SKM-1 treated with dmso at 0.1 percent for 144 hours (cell line): ENCODE measurements at regions not wholly inside any gene's neighbourhood (a gene's known extent, or its start where the extent isn't known, plus 50 kb on each side); places are given as distances from the start of the nearest gene placed in this dataset.
"Not testable (repeated sequence)": the region's sequence is repeated elsewhere in the genome, so short reads cannot be mapped to it uniquely, and the experiment has no call there.

Experiments
- DNase-seq: peaks from one replicate; lab custom pipeline; 2025; ENCODE audit not compliant: unreplicated experiment; lab: John Stamatoyannopoulos, UW

- DNase-seq: no peak
These were observed 187.8 kb downstream of the SHQ1 start for GRCh38 chr3:72660270-72661114.

GRCh38 chr3:72659596-72659995, 188.6 kb downstream of the SHQ1 start:
- DNase-seq: no peak

GRCh38 chr3:72659188-72659587, 189.1 kb downstream of the SHQ1 start:
- no peak for DNase-seq

- DNase-seq: no peak
These were observed 189.7 kb downstream of the SHQ1 start for GRCh38 chr3:72658466-72659100.

GRCh38 chr3:72657666-72658065, 190.6 kb downstream of the SHQ1 start:
- no peak for DNase-seq

GRCh38 chr3:72655723-72656122, 192.5 kb downstream of the SHQ1 start:
- no peak for DNase-seq

- DNase-seq: no peak
These were observed 193.1 kb downstream of the SHQ1 start for GRCh38 chr3:72655131-72655551.

- no peak for DNase-seq
These were observed 195.8 kb downstream of the SHQ1 start for GRCh38 chr3:72652395-72652794.

- no peak for DNase-seq
These were observed 196.7 kb downstream of the SHQ1 start for GRCh38 chr3:72651498-72651897.

GRCh38 chr3:72646263-72646662, 202.0 kb downstream of the SHQ1 start:
- no peak for DNase-seq

GRCh38 chr3:72643635-72644034, 204.6 kb downstream of the SHQ1 start:
- not testable (repeated sequence) for DNase-seq

- no peak for DNase-seq
These were observed 206.6 kb downstream of the SHQ1 start for GRCh38 chr3:72641684-72642083.

- DNase-seq: no peak
These were observed 207.2 kb downstream of the SHQ1 start for GRCh38 chr3:72641072-72641471.

- no peak for DNase-seq
These were observed 211.2 kb downstream of the SHQ1 start for GRCh38 chr3:72636969-72637597.

GRCh38 chr3:72635551-72635950, 212.7 kb downstream of the SHQ1 start:
- no peak for DNase-seq

GRCh38 chr3:72634128-72634527, 214.1 kb downstream of the SHQ1 start:
- DNase-seq: no peak

- DNase-seq: no peak
These were observed 214.7 kb downstream of the SHQ1 start for GRCh38 chr3:72633534-72633933.

GRCh38 chr3:72633121-72633520, 215.1 kb downstream of the SHQ1 start:
- DNase-seq: no peak

GRCh38 chr3:72632129-72632528, 216.1 kb downstream of the SHQ1 start:
- no peak for DNase-seq

GRCh38 chr3:72630969-72631344, 217.3 kb downstream of the SHQ1 start:
- no peak for DNase-seq

- DNase-seq: no peak
These were observed 217.8 kb downstream of the SHQ1 start for GRCh38 chr3:72630327-72630968.

GRCh38 chr3:72629191-72629631, 219.0 kb downstream of the SHQ1 start:
- DNase-seq: peak; percentile 98
